HAP-1 (cell line): ENCODE measurements at regions not wholly inside any gene's neighbourhood (a gene's known extent, or its start where the extent isn't known, plus 50 kb on each side); places are given as distances from the start of the nearest gene placed in this dataset.

Experiments
- DNase-seq, 2 experiments: peaks; one replicate each; pipeline ENCODE4 v3.0.0-alpha.2; 2016 to 2020; ENCODE audit warnings: low spot score in 2 of 2
- H3K27me3 ChIP-seq: fragments of 250-450 bp; sonication (Bioruptor Pico); 2 replicates; pipeline ENCODE4 v1.5.1; 2020; ENCODE audit warnings: low read depth, mild to moderate bottlenecking, moderate library complexity
- H3K36me3 ChIP-seq: fragments of 250-450 bp; sonication (Bioruptor Pico); replicated peaks from 2 replicates; pipeline ENCODE4 v1.5.1; 2020; ENCODE audit warnings: mild to moderate bottlenecking
- H3K4me1 ChIP-seq: fragments of 250-450 bp; sonication (Bioruptor Pico); 2 replicates; pipeline ENCODE4 v1.5.1; 2020; ENCODE audit warnings: mild to moderate bottlenecking
- H3K4me3 ChIP-seq: fragments of 250-450 bp; sonication (Bioruptor Pico); 2 replicates; pipeline ENCODE4 v1.5.1; 2020; ENCODE audit warnings: mild to moderate bottlenecking, moderate library complexity
- H3K9me3 ChIP-seq: fragments of 250-450 bp; sonication (Bioruptor Pico); 2 replicates; pipeline ENCODE4 v1.5.1; 2020; ENCODE audit warnings: mild to moderate bottlenecking, moderate library complexity
- in situ Hi-C: fragments of 300-500 bp; cut with MboI; formaldehyde crosslinking; loops from 3 replicates; pipeline ENCODE4 v1.14.3; 2020; ENCODE audit warnings: low sequenced_read_pairs, inconsistent platforms, mixed read lengths

- no peaks in the 10 kb centered on the region for H3K9me3 ChIP-seq
- no peak overlapping the region for H3K4me3 ChIP-seq
- no peak for DNase-seq
- H3K4me1 ChIP-seq: no peaks in the 10 kb centered on the region
- in situ Hi-C loops: loop anchor here (10.0 to 25.0 kb wide), 3 partner anchors 565 to 1057 kb away; partner anchors contain the start of gene PAPPA
- no peaks in the 10 kb centered on the region for H3K27me3 ChIP-seq
- H3K36me3 ChIP-seq: no peaks in the 10 kb centered on the region
Measured at GRCh38 chr9:115597330-115597895, 479.5 kb upstream of the TNC start.

GRCh38 chr9:115598751-115599150, 480.8 kb upstream of the TNC start:
- no peak for DNase-seq
- no peak overlapping the region for H3K4me3 ChIP-seq
- H3K4me1 ChIP-seq: no peaks in the 10 kb centered on the region
- H3K27me3 ChIP-seq: no peaks in the 10 kb centered on the region
- no peaks in the 10 kb centered on the region for H3K36me3 ChIP-seq
- H3K9me3 ChIP-seq: no peaks in the 10 kb centered on the region
- in situ Hi-C loops: loop anchor here (10.0 to 25.0 kb wide), 3 partner anchors 564 to 1056 kb away; partner anchors contain the start of gene PAPPA

- no peak for DNase-seq
- in situ Hi-C loops: loop anchor here (10.0 to 25.0 kb wide), 3 partner anchors 562 to 1055 kb away; partner anchors contain the start of gene PAPPA
- H3K4me3 ChIP-seq: no peak overlapping the region
- H3K9me3 ChIP-seq: no peaks in the 10 kb centered on the region
- H3K36me3 ChIP-seq: no peaks in the 10 kb centered on the region
- no peaks in the 10 kb centered on the region for H3K4me1 ChIP-seq
- no peaks in the 10 kb centered on the region for H3K27me3 ChIP-seq
Measured at GRCh38 chr9:115599898-115600297, 481.9 kb upstream of the TNC start.

- no peaks in the 10 kb centered on the region for H3K36me3 ChIP-seq
Measured at GRCh38 chr9:115601434-115601833, 483.5 kb upstream of the TNC start.

GRCh38 chr9:115604831-115605483, 487.0 kb upstream of the TNC start:
- H3K4me1 ChIP-seq: no peaks in the 10 kb centered on the region
- H3K27me3 ChIP-seq: no peaks in the 10 kb centered on the region
- no peak overlapping the region for H3K4me3 ChIP-seq
- no peak for DNase-seq
- in situ Hi-C loops: no loop called here
- H3K36me3 ChIP-seq: no peaks in the 10 kb centered on the region
- H3K9me3 ChIP-seq: no peaks in the 10 kb centered on the region

More at GRCh38 chr9:115601434-115601833, 483.5 kb upstream of the TNC start:
- no peak for DNase-seq
- Histone ChIP-seq H3K27me3 (no peaks in the 10 kb centered on the region), H3K4me3 (no peak overlapping the region), H3K9me3 (no peaks in the 10 kb centered on the region), H3K4me1 (no peaks in the 10 kb centered on the region)
- in situ Hi-C loops: no loop called here

- Histone ChIP-seq H3K36me3 (no peaks in the 10 kb centered on the region), H3K9me3 (no peaks in the 10 kb centered on the region), H3K27me3 (no peaks in the 10 kb centered on the region), H3K4me3 (no peak overlapping the region), H3K4me1 (no peaks in the 10 kb centered on the region)
- in situ Hi-C loops: no loop called here
- no peak for DNase-seq
Measured at GRCh38 chr9:115606838-115607237, 488.9 kb upstream of the TNC start.

- Histone ChIP-seq H3K36me3 (no peaks in the 10 kb centered on the region), H3K27me3 (no peaks in the 10 kb centered on the region), H3K9me3 (no peaks in the 10 kb centered on the region), H3K4me3 (no peak overlapping the region), H3K4me1 (no peaks in the 10 kb centered on the region)
- in situ Hi-C loops: no loop called here
- DNase-seq: no peak
Measured at GRCh38 chr9:115614326-115614999, 496.5 kb upstream of the TNC start.

- no peaks in the 10 kb centered on the region for H3K27me3 ChIP-seq
- H3K4me1 ChIP-seq: no peaks in the 10 kb centered on the region
- no peaks in the 10 kb centered on the region for H3K36me3 ChIP-seq
- H3K4me3 ChIP-seq: no peak overlapping the region
- in situ Hi-C loops: no loop called here
- DNase-seq: no peak
- H3K9me3 ChIP-seq: no peaks in the 10 kb centered on the region
Measured at GRCh38 chr9:115615000-115615401, 497.0 kb upstream of the TNC start.

- no peak for DNase-seq
- in situ Hi-C loops: no loop called here
- H3K9me3 ChIP-seq: no peaks in the 10 kb centered on the region
Measured at GRCh38 chr9:115615821-115616665, 498.1 kb upstream of the TNC start.

GRCh38 chr9:115616666-115617239, 498.8 kb upstream of the TNC start:
- Histone ChIP-seq H3K4me3 (no peak overlapping the region), H3K36me3 (no peaks in the 10 kb centered on the region), H3K27me3 (no peaks in the 10 kb centered on the region), H3K9me3 (no peaks in the 10 kb centered on the region), H3K4me1 (no peaks in the 10 kb centered on the region)
- DNase-seq: no peak
- in situ Hi-C loops: no loop called here

More at GRCh38 chr9:115615821-115616665, 498.1 kb upstream of the TNC start:
- Histone ChIP-seq H3K27me3 (no peaks in the 10 kb centered on the region), H3K4me3 (no peak overlapping the region), H3K4me1 (no peaks in the 10 kb centered on the region), H3K36me3 (no peaks in the 10 kb centered on the region)

GRCh38 chr9:115625251-115625650, 507.3 kb upstream of the TNC start:
- H3K4me3 ChIP-seq: no peak overlapping the region
- H3K36me3 ChIP-seq: no peaks in the 10 kb centered on the region
- H3K27me3 ChIP-seq: no peaks in the 10 kb centered on the region
- H3K9me3 ChIP-seq: no peaks in the 10 kb centered on the region
- no peak for DNase-seq
- in situ Hi-C loops: no loop called here
- H3K4me1 ChIP-seq: no peaks in the 10 kb centered on the region

- H3K27me3 ChIP-seq: no peaks in the 10 kb centered on the region
Measured at GRCh38 chr9:115625954-115626353, 508.0 kb upstream of the TNC start.

GRCh38 chr9:115627511-115627910, 509.6 kb upstream of the TNC start:
- H3K9me3 ChIP-seq: no peaks in the 10 kb centered on the region
- no peaks in the 10 kb centered on the region for H3K27me3 ChIP-seq
- no peak overlapping the region for H3K4me3 ChIP-seq
- no peaks in the 10 kb centered on the region for H3K4me1 ChIP-seq
- DNase-seq: no peak
- in situ Hi-C loops: no loop called here
- H3K36me3 ChIP-seq: no peaks in the 10 kb centered on the region

More at GRCh38 chr9:115625954-115626353, 508.0 kb upstream of the TNC start:
- no peaks in the 10 kb centered on the region for H3K36me3 ChIP-seq
- H3K4me1 ChIP-seq: no peaks in the 10 kb centered on the region
- in situ Hi-C loops: no loop called here
- H3K9me3 ChIP-seq: no peaks in the 10 kb centered on the region
- no peak overlapping the region for H3K4me3 ChIP-seq
- DNase-seq: no peak
